ENCODE measurements at regions not wholly inside any gene's neighbourhood (a gene's known extent, or its start where the extent isn't known, plus 50 kb on each side); places are given as distances from the start of the nearest gene placed in this dataset.

DNA sequence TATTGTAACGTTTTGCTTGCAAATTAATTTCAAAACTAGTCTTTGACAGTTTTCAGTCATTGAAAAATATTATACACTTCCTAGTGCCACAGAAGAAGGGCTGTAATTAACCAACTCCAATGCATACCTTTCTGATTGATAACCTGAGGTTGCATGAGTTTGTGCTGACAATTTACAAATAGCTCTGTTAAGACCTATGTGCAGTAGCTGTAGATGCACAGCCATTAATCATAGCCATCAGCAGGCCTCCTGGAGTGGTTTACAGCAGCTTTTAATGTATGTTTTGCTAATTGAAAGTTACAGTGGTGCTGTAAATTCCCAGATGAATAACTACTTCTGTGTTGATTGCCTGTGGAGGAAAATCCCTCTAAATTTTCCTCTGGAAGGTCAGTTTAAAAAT lies 758.1 kb downstream of the SH3BGRL start:
- TF ChIP-seq, protein P1, sequence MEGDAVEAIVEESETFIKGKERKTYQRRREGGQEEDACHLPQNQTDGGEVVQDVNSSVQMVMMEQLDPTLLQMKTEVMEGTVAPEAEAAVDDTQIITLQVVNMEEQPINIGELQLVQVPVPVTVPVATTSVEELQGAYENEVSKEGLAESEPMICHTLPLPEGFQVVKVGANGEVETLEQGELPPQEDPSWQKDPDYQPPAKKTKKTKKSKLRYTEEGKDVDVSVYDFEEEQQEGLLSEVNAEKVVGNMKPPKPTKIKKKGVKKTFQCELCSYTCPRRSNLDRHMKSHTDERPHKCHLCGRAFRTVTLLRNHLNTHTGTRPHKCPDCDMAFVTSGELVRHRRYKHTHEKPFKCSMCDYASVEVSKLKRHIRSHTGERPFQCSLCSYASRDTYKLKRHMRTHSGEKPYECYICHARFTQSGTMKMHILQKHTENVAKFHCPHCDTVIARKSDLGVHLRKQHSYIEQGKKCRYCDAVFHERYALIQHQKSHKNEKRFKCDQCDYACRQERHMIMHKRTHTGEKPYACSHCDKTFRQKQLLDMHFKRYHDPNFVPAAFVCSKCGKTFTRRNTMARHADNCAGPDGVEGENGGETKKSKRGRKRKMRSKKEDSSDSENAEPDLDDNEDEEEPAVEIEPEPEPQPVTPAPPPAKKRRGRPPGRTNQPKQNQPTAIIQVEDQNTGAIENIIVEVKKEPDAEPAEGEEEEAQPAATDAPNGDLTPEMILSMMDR (IDR thresholded peaks at IDR 0.05) = no peak
- no peak for TF ChIP-seq POLR2A (IDR thresholded peaks at IDR 0.05)

Data from tibial nerve (tissue), 3 donors.